A549 (cell line): ENCODE measurements at regions not wholly inside any gene's neighbourhood (a gene's known extent, or its start where the extent isn't known, plus 50 kb on each side); places are given as distances from the start of the nearest gene placed in this dataset.

Experiments
- CEBPB ChIP-seq, 2 experiments: fragments of >200 bp in 1 of 2; sonication (Bioruptor Twin) in 1 of 2; formaldehyde crosslinking in 1 of 2; IDR thresholded peaks; 2 replicates each; pipeline ENCODE4 v1.6.1; 2012 to 2016
- ESRRA ChIP-seq: fragments of 150-350 bp; IDR thresholded peaks from 2 replicates; pipeline ENCODE4 v1.6.1; 2014; ENCODE audit warnings: mild to moderate bottlenecking, low read length, borderline replicate concordance
- FOXS1 ChIP-seq: fragments of 250-450 bp; sonication (Bioruptor Pico); IDR thresholded peaks from 2 replicates; pipeline ENCODE4 v1.5.0; 2020; ENCODE audit warnings: mild to moderate bottlenecking, moderate library complexity
- RNF2 ChIP-seq: fragments of 200-600 bp; sonication (generic); IDR thresholded peaks from 2 replicates; pipeline ENCODE4 v1.6.1; 2016; ENCODE audit warnings: low read depth, mild to moderate bottlenecking, antibody characterized with exemption, moderate library complexity, borderline replicate concordance
- SREBF2 ChIP-seq: fragments of 450-650 bp; IDR thresholded peaks from 2 replicates; pipeline ENCODE4 v1.6.1; 2014; ENCODE audit warnings: mild to moderate bottlenecking, moderate library complexity
- TF ChIP-seq, protein P1 (sequence below): IDR thresholded peaks from 2 replicates; pipeline ENCODE4 v1.6.1; 2012
- TF ChIP-seq, protein P2 (sequence below): fragments of 450-650 bp; IDR thresholded peaks from 2 replicates; pipeline ENCODE4 v1.6.1; 2014; ENCODE audit warnings: antibody characterized with exemption
- TF ChIP-seq, protein P3 (sequence below): fragments of >200 bp; sonication (Bioruptor Twin); formaldehyde crosslinking; IDR thresholded peaks from 3 replicates; pipeline ENCODE4 v1.5.1; 2016
- TF ChIP-seq, protein P4 (sequence below): fragments of 200-600 bp; sonication (generic); IDR thresholded peaks from 2 replicates; pipeline ENCODE4 v1.6.1; 2016; ENCODE audit warnings: antibody characterized with exemption, mild to moderate bottlenecking, moderate library complexity
- TF ChIP-seq, protein P5 (sequence below): IDR thresholded peaks from 2 replicates; pipeline ENCODE4 v1.6.1; 2012

DNA sequence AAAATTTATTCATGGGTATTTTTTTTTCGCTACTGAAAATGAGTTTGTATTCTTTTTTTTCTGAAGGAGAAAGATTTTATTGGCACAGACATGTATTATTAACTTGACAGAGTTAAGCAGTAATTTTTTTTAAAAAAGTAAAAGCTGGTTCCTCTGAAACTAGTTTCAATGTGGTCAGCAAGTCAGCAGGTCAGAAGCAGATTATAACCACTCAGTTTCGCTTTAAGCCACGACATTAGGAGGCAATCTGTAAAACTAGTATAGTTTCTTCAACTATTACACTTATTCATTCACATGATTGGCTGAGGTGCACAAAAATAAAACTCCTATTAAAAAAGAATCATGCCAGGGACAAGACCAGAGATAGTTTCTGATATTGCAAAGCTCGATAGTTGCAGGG is 714.2 kb upstream of the PCDH7 start:
- TF ChIP-seq SREBF2 (no peak), FOXS1 (no peak), CEBPB (IDR thresholded peaks at IDR 0.05) (no peak), ESRRA (no peak), RNF2 (no peak)
- TF ChIP-seq, protein P1, sequence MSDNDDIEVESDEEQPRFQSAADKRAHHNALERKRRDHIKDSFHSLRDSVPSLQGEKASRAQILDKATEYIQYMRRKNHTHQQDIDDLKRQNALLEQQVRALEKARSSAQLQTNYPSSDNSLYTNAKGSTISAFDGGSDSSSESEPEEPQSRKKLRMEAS = no peak
- TF ChIP-seq, protein P2, sequence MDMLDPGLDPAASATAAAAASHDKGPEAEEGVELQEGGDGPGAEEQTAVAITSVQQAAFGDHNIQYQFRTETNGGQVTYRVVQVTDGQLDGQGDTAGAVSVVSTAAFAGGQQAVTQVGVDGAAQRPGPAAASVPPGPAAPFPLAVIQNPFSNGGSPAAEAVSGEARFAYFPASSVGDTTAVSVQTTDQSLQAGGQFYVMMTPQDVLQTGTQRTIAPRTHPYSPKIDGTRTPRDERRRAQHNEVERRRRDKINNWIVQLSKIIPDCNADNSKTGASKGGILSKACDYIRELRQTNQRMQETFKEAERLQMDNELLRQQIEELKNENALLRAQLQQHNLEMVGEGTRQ = no peak
- TF ChIP-seq, protein P3, sequence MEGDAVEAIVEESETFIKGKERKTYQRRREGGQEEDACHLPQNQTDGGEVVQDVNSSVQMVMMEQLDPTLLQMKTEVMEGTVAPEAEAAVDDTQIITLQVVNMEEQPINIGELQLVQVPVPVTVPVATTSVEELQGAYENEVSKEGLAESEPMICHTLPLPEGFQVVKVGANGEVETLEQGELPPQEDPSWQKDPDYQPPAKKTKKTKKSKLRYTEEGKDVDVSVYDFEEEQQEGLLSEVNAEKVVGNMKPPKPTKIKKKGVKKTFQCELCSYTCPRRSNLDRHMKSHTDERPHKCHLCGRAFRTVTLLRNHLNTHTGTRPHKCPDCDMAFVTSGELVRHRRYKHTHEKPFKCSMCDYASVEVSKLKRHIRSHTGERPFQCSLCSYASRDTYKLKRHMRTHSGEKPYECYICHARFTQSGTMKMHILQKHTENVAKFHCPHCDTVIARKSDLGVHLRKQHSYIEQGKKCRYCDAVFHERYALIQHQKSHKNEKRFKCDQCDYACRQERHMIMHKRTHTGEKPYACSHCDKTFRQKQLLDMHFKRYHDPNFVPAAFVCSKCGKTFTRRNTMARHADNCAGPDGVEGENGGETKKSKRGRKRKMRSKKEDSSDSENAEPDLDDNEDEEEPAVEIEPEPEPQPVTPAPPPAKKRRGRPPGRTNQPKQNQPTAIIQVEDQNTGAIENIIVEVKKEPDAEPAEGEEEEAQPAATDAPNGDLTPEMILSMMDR = no peak
- TF ChIP-seq, protein P4, sequence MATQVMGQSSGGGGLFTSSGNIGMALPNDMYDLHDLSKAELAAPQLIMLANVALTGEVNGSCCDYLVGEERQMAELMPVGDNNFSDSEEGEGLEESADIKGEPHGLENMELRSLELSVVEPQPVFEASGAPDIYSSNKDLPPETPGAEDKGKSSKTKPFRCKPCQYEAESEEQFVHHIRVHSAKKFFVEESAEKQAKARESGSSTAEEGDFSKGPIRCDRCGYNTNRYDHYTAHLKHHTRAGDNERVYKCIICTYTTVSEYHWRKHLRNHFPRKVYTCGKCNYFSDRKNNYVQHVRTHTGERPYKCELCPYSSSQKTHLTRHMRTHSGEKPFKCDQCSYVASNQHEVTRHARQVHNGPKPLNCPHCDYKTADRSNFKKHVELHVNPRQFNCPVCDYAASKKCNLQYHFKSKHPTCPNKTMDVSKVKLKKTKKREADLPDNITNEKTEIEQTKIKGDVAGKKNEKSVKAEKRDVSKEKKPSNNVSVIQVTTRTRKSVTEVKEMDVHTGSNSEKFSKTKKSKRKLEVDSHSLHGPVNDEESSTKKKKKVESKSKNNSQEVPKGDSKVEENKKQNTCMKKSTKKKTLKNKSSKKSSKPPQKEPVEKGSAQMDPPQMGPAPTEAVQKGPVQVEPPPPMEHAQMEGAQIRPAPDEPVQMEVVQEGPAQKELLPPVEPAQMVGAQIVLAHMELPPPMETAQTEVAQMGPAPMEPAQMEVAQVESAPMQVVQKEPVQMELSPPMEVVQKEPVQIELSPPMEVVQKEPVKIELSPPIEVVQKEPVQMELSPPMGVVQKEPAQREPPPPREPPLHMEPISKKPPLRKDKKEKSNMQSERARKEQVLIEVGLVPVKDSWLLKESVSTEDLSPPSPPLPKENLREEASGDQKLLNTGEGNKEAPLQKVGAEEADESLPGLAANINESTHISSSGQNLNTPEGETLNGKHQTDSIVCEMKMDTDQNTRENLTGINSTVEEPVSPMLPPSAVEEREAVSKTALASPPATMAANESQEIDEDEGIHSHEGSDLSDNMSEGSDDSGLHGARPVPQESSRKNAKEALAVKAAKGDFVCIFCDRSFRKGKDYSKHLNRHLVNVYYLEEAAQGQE = no peak
- TF ChIP-seq, protein P5, sequence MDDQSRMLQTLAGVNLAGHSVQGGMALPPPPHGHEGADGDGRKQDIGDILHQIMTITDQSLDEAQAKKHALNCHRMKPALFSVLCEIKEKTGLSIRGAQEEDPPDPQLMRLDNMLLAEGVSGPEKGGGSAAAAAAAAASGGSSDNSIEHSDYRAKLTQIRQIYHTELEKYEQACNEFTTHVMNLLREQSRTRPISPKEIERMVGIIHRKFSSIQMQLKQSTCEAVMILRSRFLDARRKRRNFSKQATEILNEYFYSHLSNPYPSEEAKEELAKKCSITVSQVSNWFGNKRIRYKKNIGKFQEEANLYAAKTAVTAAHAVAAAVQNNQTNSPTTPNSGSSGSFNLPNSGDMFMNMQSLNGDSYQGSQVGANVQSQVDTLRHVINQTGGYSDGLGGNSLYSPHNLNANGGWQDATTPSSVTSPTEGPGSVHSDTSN = no peak
